HAP-1 (cell line): ENCODE measurements at regions not wholly inside any gene's neighbourhood (a gene's known extent, or its start where the extent isn't known, plus 50 kb on each side); places are given as distances from the start of the nearest gene placed in this dataset.

Experiments used
- DNase-seq, 2 experiments: peaks; one replicate each; pipeline ENCODE4 v3.0.0-alpha.2; 2016 to 2020; ENCODE audit warnings: low spot score in 2 of 2
- H3K27me3 ChIP-seq: fragments of 250-450 bp; sonication (Bioruptor Pico); 2 replicates; pipeline ENCODE4 v1.5.1; 2020; ENCODE audit warnings: low read depth, mild to moderate bottlenecking, moderate library complexity
- H3K36me3 ChIP-seq: fragments of 250-450 bp; sonication (Bioruptor Pico); replicated peaks from 2 replicates; pipeline ENCODE4 v1.5.1; 2020; ENCODE audit warnings: mild to moderate bottlenecking
- H3K4me1 ChIP-seq: fragments of 250-450 bp; sonication (Bioruptor Pico); 2 replicates; pipeline ENCODE4 v1.5.1; 2020; ENCODE audit warnings: mild to moderate bottlenecking
- H3K4me3 ChIP-seq: fragments of 250-450 bp; sonication (Bioruptor Pico); 2 replicates; pipeline ENCODE4 v1.5.1; 2020; ENCODE audit warnings: mild to moderate bottlenecking, moderate library complexity
- H3K9me3 ChIP-seq: fragments of 250-450 bp; sonication (Bioruptor Pico); 2 replicates; pipeline ENCODE4 v1.5.1; 2020; ENCODE audit warnings: mild to moderate bottlenecking, moderate library complexity
- in situ Hi-C: fragments of 300-500 bp; cut with MboI; formaldehyde crosslinking; loops from 3 replicates; pipeline ENCODE4 v1.14.3; 2020; ENCODE audit warnings: low sequenced_read_pairs, inconsistent platforms, mixed read lengths

DNA sequence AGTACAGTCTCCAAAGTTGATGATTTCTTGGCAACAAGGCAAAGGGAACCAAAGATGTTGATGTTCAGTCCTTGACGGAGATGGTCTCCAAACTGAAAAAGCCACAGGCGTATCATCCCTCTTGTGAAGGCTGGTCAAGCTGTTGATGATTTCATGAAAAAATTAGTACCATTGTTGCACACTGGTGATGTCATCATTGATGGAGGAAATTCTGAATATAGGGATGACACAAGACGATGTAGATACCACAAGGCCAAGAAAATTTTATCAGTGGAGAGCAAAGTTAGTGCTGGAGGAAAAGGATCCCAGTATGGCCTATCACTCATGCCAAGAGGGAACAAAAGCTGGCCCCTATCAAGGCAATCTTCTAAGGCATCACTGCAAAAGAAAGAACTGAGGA lies 88.7 kb upstream of the KRR1 start:
- no peaks in the 10 kb centered on the region for H3K9me3 ChIP-seq
- H3K4me3 ChIP-seq = no peak overlapping the region
- in situ Hi-C loops = no loop called here
- no peaks in the 10 kb centered on the region for H3K27me3 ChIP-seq
- H3K4me1 ChIP-seq = no peaks in the 10 kb centered on the region
- no peaks in the 10 kb centered on the region for H3K36me3 ChIP-seq
- no peak for DNase-seq

DNA sequence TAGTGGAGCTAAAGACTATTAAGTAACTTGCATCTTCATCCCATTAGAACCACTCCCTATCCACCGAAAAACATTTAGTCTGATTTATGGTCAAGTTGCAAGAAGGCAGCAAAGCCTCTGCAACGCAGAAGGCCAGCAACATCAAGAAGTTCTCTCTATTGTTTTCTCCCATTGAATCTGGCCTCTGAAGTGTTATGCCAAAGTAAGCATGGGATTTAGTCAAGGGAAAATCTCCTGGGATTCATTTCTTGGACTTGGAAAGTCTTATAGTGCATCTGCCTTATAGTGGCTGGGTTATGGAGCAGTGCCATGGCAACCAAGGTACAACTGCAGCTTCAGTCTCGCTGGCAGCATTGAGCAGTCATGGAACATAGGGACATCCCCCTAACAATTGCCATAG lies 87.7 kb upstream of the KRR1 start:
- Histone ChIP-seq H3K9me3 (no peaks in the 10 kb centered on the region), H3K4me3 (no peak overlapping the region), H3K27me3 (no peaks in the 10 kb centered on the region), H3K4me1 (no peaks in the 10 kb centered on the region), H3K36me3 (no peaks in the 10 kb centered on the region)
- no peak for DNase-seq
- in situ Hi-C loops = no loop called here

DNA sequence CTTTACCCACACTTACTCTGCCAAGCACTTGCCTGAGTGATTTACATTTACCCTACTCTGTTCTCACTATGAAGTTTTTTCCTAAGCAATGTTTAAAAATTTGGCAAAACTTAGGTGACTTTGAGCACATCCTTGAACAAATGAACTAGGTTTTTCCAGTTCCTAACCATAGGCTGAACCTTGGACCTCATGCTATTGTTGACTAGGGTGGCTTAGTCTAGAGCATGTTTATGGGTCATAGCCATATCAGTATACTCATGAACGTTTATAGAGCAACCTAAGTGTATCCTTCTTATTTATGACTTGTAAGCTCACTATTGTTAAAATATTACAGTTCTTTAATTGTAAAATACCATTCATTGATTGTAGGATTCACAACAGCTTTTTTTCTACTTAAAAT lies 85.0 kb upstream of the KRR1 start:
- no peak overlapping the region for H3K4me3 ChIP-seq
- peaks cover 6% of the 10 kb centered on the region; the same call in 1 of the 2 replicates for H3K27me3 ChIP-seq
- H3K9me3 ChIP-seq = no peaks in the 10 kb centered on the region
- H3K36me3 ChIP-seq = no peaks in the 10 kb centered on the region
- no peak for DNase-seq
- in situ Hi-C loops = no loop called here
- no peaks in the 10 kb centered on the region for H3K4me1 ChIP-seq

DNA sequence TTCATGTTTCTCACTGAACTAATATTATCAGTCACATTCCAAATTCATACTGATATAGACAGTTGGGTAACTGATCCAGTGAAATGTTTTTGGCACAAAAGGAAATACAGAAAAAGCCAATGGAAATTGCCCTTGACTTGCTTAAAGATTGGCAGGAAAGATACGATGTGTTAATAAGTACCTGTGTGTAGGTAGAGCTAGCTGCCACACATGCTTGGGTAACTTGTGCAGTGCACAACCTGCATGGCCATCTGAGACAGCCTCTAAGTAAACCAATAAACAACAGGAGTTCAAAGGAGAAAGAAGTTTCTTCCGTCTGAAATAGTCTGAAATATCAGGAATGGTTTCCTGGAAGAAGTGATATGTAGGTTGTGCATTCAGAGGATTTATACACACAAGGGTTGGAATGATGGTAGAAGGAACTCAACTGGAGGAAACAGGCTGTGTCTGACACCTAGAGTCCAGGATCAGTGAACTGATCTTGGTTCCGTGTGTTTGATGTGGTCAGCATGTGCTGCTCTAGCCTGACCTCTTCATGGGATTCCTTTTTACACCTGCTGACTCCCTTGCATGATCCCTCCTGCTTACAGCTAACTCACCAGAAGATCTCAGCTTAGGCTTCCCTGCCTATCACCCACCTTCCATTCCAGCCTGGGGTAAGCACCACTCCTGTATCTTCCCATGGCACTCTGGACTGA lies 81.4 kb upstream of the KRR1 start:
- no peaks in the 10 kb centered on the region for H3K36me3 ChIP-seq
- no peaks in the 10 kb centered on the region for H3K9me3 ChIP-seq
- H3K4me3 ChIP-seq = no peak overlapping the region
- H3K27me3 ChIP-seq = peaks cover 10% of the 10 kb centered on the region
- no peaks in the 10 kb centered on the region for H3K4me1 ChIP-seq
- in situ Hi-C loops = no loop called here
- no peak for DNase-seq

DNA sequence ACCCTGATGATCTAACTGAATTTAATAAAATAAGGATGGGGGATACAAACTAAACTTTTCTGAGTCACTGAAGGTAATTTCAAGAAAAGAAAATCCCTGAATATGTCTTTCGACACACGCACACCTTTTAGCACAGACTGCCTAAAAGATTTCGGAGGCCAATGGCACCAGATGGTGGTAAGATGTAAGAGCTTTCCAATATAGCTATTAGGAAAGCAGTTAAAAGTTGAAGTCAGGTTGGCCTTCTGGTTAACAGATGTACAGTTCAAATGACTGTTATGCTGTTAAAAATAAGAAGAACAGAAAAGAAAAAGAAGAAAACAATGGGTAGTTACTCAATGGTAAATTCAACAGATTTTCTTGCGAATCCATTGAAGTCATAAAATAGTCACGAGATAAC lies 80.7 kb upstream of the KRR1 start:
- H3K4me1 ChIP-seq = no peaks in the 10 kb centered on the region
- DNase-seq = no peak
- H3K27me3 ChIP-seq = peaks cover 10% of the 10 kb centered on the region
- in situ Hi-C loops = no loop called here
- no peaks in the 10 kb centered on the region for H3K9me3 ChIP-seq
- H3K36me3 ChIP-seq = no peaks in the 10 kb centered on the region
- no peak overlapping the region for H3K4me3 ChIP-seq

DNA sequence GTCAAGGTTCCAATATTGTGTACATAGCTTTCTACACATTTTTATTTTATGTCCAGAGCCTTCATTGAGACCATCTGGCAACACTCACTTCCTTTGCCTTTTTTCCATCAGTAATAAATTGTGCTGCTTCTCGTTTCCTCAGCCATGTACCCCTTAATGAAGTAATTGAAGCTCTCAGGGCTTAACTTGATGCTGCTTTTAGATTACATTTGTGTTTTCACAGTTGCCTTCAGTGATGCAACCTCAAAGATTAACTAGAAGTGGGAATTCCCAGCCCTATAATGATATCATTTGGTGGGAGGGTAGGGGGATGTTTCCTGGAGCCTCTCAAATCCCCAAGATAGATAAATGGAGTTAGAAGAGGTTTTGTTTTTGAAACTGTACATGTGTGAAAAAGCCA lies 80.2 kb upstream of the KRR1 start:
- Histone ChIP-seq H3K9me3 (no peaks in the 10 kb centered on the region), H3K4me3 (no peak overlapping the region), H3K36me3 (no peaks in the 10 kb centered on the region), H3K27me3 (peaks cover 10% of the 10 kb centered on the region), H3K4me1 (no peaks in the 10 kb centered on the region)
- no peak for DNase-seq
- in situ Hi-C loops = no loop called here

DNA sequence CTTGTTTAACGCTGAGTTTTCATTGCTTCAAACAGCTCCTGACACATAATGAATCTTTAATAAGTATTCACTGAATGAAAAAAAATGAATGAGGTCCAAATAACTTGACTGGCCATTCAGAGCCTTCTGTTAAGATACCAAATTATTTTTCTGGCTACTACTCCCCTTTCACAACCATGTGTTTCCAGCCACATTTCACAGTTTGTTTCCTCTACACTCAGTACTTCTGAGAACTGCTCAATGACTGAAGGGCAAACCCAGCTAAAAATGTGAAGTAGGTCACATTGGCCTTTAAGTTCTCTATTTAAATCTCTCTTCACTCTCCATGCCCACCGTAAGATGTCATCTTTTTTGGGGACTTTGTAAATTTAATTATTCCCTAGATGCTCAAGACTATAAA lies 78.4 kb upstream of the KRR1 start:
- in situ Hi-C loops = no loop called here
- no peak overlapping the region for H3K4me3 ChIP-seq
- no peaks in the 10 kb centered on the region for H3K4me1 ChIP-seq
- no peak for DNase-seq
- H3K9me3 ChIP-seq = no peaks in the 10 kb centered on the region
- H3K27me3 ChIP-seq = peaks cover 10% of the 10 kb centered on the region
- no peaks in the 10 kb centered on the region for H3K36me3 ChIP-seq

DNA sequence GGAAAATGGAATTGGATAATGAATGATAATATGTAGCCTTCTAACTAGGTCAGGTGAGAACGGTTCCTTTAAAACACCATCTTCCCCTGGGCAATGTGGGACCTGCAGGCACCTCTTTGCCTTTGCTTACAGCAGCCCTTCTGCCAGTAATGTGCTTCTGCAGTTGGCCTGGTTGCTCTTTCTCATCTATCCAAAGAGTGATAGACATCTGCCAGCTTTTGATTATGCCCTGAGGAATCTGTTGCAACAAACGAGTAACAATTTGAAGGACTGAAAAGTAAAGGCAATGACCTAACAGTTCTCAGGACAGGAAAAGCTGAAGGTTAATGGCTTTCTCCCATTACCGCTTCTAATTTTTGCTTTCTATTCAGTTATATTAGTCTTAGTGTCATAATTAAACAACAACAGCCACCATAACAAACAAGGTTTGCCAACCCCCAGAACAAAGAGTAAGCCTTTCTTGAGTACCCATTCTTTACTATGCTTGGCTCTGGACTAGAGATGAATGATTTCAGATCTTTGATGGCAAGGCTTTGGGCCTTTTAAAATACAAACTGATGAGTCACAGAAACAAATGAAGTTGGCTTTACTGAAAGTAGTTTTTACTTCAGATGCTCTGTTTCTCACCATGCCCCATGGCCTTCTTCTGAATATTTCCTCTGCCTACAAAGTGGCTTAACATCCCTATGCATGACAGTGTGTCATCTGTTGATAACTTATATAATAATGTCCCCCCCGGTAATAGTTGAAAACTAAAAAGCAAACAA lies 76.1 kb upstream of the KRR1 start:
- in situ Hi-C loops = no loop called here
- no peaks in the 10 kb centered on the region for H3K4me1 ChIP-seq
- H3K27me3 ChIP-seq = peaks cover 6% of the 10 kb centered on the region
- no peaks in the 10 kb centered on the region for H3K9me3 ChIP-seq
- DNase-seq = no peak
- no peaks in the 10 kb centered on the region for H3K36me3 ChIP-seq
- no peak overlapping the region for H3K4me3 ChIP-seq

DNA sequence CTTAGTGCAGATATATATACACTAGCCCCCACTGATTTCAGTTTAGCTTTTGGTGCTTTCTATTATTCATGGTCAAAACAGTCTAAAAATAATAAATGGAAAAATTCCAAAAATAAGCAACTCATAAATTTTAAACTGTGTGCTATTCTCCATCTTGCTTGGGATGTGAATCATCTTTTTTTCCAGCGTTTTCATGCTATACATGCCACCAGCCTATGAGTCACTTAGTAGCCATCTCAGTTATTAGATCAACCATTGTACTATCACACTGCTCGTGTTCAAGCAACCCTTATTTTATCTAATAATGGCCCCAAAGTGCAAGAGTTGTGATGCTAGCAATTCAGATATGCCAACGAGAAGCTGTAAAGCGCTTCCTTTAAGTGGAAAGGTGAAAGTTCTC lies 73.9 kb upstream of the KRR1 start:
- no peaks in the 10 kb centered on the region for H3K36me3 ChIP-seq
- in situ Hi-C loops = no loop called here
- no peak for DNase-seq
- no peaks in the 10 kb centered on the region for H3K9me3 ChIP-seq
- H3K4me1 ChIP-seq = no peaks in the 10 kb centered on the region
- no peaks in the 10 kb centered on the region for H3K27me3 ChIP-seq
- H3K4me3 ChIP-seq = no peak overlapping the region

DNA sequence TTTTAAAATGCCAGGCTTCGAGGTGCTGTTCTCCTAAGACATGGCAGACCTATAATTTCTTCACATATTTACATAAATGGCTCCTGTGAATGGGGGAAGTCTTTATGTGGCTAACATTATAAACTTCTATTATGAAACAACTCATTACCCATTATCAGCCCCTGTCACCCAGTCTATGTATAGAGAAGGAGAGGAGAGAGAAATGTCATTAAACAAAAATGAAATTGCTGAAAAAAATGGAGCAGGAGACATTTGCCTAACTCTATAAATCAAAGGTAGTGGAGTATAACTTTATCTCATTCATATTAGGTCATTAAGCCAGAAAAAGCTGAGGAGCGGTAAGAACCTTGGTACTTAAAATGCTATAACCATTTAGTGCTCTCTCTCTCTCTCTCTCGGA lies 71.9 kb upstream of the KRR1 start:
- no peaks in the 10 kb centered on the region for H3K4me1 ChIP-seq
- no peak for DNase-seq
- no peak overlapping the region for H3K4me3 ChIP-seq
- no peaks in the 10 kb centered on the region for H3K36me3 ChIP-seq
- H3K27me3 ChIP-seq = no peaks in the 10 kb centered on the region
- in situ Hi-C loops = no loop called here
- H3K9me3 ChIP-seq = no peaks in the 10 kb centered on the region

DNA sequence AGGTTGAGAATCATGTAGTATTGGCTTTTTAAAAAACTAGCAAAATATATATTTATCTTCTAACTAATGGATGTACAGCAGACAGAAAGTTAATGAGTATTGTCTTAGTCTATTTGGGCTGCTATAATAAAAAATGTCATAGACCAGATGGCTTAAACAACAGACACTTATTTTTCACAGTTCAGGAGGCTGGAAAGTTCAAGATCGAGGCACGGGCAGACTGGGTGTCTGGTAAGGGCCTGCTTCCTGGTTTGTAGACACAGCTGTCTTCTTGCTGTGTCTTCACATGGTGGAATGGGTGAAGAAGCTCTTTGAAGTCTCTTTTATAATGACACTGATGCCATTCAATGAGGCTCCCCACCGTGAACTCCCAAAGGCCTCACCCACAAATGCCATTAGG lies 70.1 kb upstream of the KRR1 start:
- H3K4me3 ChIP-seq = no peak overlapping the region
- no peak for DNase-seq
- in situ Hi-C loops = no loop called here
- no peaks in the 10 kb centered on the region for H3K4me1 ChIP-seq
- no peaks in the 10 kb centered on the region for H3K36me3 ChIP-seq
- no peaks in the 10 kb centered on the region for H3K27me3 ChIP-seq
- no peaks in the 10 kb centered on the region for H3K9me3 ChIP-seq

DNA sequence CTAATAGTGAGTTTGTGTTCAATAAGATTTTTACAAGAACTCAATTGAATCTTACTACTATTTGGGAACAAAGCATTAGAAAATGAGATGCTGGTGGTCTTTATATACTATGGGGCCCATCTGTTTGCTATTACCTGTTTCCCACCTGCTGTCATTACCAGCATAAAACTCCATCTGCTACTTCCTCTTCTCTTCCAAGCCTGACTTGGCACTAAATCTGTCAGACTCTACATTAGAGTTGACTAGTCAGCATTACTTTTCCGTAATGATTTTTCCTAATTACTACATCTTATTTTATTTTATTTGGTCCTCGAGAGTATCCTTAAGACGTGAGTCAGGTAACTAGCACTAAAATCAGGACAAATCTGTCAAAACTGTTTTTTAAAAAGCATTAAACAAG lies 68.1 kb upstream of the KRR1 start:
- in situ Hi-C loops = no loop called here
- Histone ChIP-seq H3K36me3 (no peaks in the 10 kb centered on the region), H3K9me3 (no peaks in the 10 kb centered on the region), H3K4me1 (no peaks in the 10 kb centered on the region), H3K4me3 (no peak overlapping the region), H3K27me3 (no peaks in the 10 kb centered on the region)
- no peak for DNase-seq

DNA sequence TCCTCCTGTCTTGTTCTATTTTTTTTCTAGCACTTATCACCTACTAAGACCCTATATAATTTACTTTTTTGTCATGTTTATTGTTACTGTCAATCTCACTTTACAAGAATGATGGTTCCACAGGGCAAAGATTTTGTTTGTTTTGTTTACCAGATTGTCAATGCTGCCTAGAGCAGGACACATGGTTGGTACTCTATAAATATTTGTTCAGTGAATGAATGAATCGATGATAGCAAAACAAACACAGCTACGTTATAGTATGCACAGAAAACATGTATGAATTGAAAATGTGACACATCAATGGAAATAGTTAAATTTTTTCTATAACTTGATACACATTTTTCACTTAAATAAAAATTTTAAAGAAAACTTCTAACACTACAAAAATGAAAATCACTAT lies 67.1 kb upstream of the KRR1 start:
- DNase-seq = no peak
- Histone ChIP-seq H3K9me3 (no peaks in the 10 kb centered on the region), H3K4me1 (no peaks in the 10 kb centered on the region), H3K27me3 (no peaks in the 10 kb centered on the region), H3K4me3 (no peak overlapping the region), H3K36me3 (no peaks in the 10 kb centered on the region)
- in situ Hi-C loops = no loop called here

DNA sequence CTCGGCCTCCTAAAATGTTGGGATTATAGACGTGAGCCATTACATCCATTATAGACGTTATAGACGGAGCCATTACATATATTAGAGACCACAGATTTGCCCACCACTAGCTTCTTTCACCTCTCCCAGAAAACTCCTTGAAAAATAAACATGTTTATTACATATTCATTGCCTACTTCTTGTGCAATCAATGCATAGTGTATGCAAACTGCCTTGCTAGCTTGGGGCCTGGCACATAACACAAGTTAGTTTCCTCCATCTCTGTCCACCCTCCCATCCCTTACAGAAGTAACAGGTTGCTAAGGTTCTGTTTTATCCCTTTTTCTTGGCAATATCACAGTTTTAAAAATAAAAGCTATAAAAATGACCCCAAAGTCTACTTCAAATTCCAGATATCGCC lies 66.4 kb upstream of the KRR1 start:
- H3K36me3 ChIP-seq = no peaks in the 10 kb centered on the region
- in situ Hi-C loops = no loop called here

More for the DNA sequence above, 66.4 kb upstream of the KRR1 start:
- H3K9me3 ChIP-seq = no peaks in the 10 kb centered on the region
- H3K27me3 ChIP-seq = no peaks in the 10 kb centered on the region
- no peak overlapping the region for H3K4me3 ChIP-seq
- no peak for DNase-seq
- no peaks in the 10 kb centered on the region for H3K4me1 ChIP-seq
